MM.1S (cell line): ENCODE measurements at regions not wholly inside any gene's neighbourhood (a gene's known extent, or its start where the extent isn't known, plus 50 kb on each side); places are given as distances from the start of the nearest gene placed in this dataset.

Source experiments
- DNase-seq: peaks from one replicate; pipeline ENCODE4 v3.0.0-alpha.2; 2015
- H2AFZ ChIP-seq: fragments of 300-600 bp; sonication (generic); 2 replicates; pipeline ENCODE4 v1.6.0; 2016; ENCODE audit warnings: antibody characterized with exemption, low read length
- H3F3A ChIP-seq: fragments of 300-600 bp; sonication (generic); 2 replicates; pipeline ENCODE4 v1.6.1; 2016; ENCODE audit warnings: mild to moderate bottlenecking, antibody characterized with exemption, low read length, moderate library complexity, mixed read lengths; ENCODE audit not compliant: insufficient read depth
- H3K27ac ChIP-seq: fragments of 300-600 bp; sonication (generic); 2 replicates; pipeline ENCODE4 v1.5.1; 2016; ENCODE audit warnings: mild to moderate bottlenecking, low read length
- H3K27me3 ChIP-seq: fragments of 300-600 bp; sonication (generic); replicated peaks from 2 replicates; pipeline ENCODE4 v1.6.0; 2016; ENCODE audit warnings: low read length; ENCODE audit not compliant: insufficient read depth
- H3K36me3 ChIP-seq: fragments of 300-600 bp; sonication (generic); replicated peaks from 2 replicates; pipeline ENCODE4 v1.6.1; 2016; ENCODE audit warnings: mild to moderate bottlenecking, low read length, mixed read lengths; ENCODE audit not compliant: insufficient read depth
- H3K4me1 ChIP-seq: fragments of 300-600 bp; sonication (generic); 2 replicates; pipeline ENCODE4 v1.6.1; 2016; ENCODE audit warnings: low read length, mixed read lengths
- H3K4me2 ChIP-seq: fragments of 300-600 bp; sonication (generic); 2 replicates; pipeline ENCODE4 v1.6.0; 2016; ENCODE audit warnings: low read depth, low read length
- H3K4me3 ChIP-seq: fragments of 300-600 bp; sonication (generic); 2 replicates; pipeline ENCODE4 v1.5.1; 2016; ENCODE audit warnings: low read length, mixed read lengths
- H3K79me2 ChIP-seq: fragments of 300-600 bp; sonication (generic); 2 replicates; pipeline ENCODE4 v1.6.1; 2016; ENCODE audit warnings: mixed run types, low read length, mixed read lengths
- H3K9ac ChIP-seq: fragments of 300-600 bp; sonication (generic); 2 replicates; pipeline ENCODE4 v1.6.1; 2016; ENCODE audit warnings: low read length, mixed read lengths
- H3K9me2 ChIP-seq: fragments of 300-600 bp; sonication (generic); replicated peaks from 2 replicates; pipeline ENCODE4 v1.6.1; 2016; ENCODE audit warnings: mild to moderate bottlenecking, low read length, mixed read lengths; ENCODE audit not compliant: insufficient read depth
- H3K9me3 ChIP-seq: fragments of 300-600 bp; sonication (generic); replicated peaks from 2 replicates; pipeline ENCODE4 v1.6.1; 2016; ENCODE audit warnings: mild to moderate bottlenecking, low read length, mixed read lengths; ENCODE audit not compliant: insufficient read depth
- H4K20me1 ChIP-seq: fragments of 300-600 bp; sonication (generic); 2 replicates; pipeline ENCODE4 v1.6.1; 2016; ENCODE audit warnings: mild to moderate bottlenecking, low read length, moderate library complexity, mixed read lengths; ENCODE audit not compliant: insufficient read depth
- EZH2 ChIP-seq: fragments of 300-600 bp; sonication (generic); optimal IDR thresholded peaks from 2 replicates; pipeline ENCODE3; 2017; ENCODE audit warnings: low read depth, mild to moderate bottlenecking, antibody characterized with exemption, low read length, mixed read lengths
- EZH2phosphoT487 ChIP-seq: fragments of 300-600 bp; sonication (generic); IDR thresholded peaks from 2 replicates; pipeline ENCODE4 v1.6.1; 2018; ENCODE audit warnings: antibody characterized with exemption, low read length
- TF ChIP-seq, protein P1 (sequence below): fragments of 300-600 bp; sonication (generic); IDR thresholded peaks from 2 replicates; pipeline ENCODE4 v1.5.1; 2016; ENCODE audit warnings: antibody characterized with exemption, low read length, mixed read lengths

DNA sequence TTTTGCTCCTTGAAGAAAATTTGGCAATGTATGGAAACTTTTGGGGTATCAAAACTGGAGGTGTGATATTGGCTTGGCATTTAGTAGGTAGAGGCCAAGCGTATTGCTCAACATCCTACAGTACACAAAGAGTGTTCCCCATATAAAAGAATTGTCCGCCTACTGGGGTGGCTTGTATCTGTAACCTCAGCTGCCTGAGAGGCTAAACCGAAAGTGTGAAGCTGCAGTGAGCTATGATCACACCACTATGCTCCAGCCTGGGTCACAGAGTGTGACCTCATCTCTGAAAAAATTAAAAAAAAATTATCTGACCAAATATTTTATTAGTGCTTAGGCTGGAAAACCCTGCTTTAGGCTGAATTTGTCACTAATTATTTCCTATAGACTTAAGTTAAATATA is 483.9 kb downstream of the PYDC2 start:
- TF ChIP-seq EZH2 (no peak), EZH2phosphoT487 (no peak)
- TF ChIP-seq, protein P1, sequence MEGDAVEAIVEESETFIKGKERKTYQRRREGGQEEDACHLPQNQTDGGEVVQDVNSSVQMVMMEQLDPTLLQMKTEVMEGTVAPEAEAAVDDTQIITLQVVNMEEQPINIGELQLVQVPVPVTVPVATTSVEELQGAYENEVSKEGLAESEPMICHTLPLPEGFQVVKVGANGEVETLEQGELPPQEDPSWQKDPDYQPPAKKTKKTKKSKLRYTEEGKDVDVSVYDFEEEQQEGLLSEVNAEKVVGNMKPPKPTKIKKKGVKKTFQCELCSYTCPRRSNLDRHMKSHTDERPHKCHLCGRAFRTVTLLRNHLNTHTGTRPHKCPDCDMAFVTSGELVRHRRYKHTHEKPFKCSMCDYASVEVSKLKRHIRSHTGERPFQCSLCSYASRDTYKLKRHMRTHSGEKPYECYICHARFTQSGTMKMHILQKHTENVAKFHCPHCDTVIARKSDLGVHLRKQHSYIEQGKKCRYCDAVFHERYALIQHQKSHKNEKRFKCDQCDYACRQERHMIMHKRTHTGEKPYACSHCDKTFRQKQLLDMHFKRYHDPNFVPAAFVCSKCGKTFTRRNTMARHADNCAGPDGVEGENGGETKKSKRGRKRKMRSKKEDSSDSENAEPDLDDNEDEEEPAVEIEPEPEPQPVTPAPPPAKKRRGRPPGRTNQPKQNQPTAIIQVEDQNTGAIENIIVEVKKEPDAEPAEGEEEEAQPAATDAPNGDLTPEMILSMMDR = no peak
- no peaks in the 10 kb centered on the region for H3K4me1 ChIP-seq
- no peak overlapping the region for H3K9ac ChIP-seq
- no peaks in the 10 kb centered on the region for H3K9me3 ChIP-seq
- H3K4me3 ChIP-seq = no peak overlapping the region
- no peak overlapping the region for H2AFZ ChIP-seq
- H3K27ac ChIP-seq = no peak overlapping the region
- no peaks in the 10 kb centered on the region for H3K27me3 ChIP-seq
- DNase-seq = peak; percentile 31
- no peaks in the 10 kb centered on the region for H3K36me3 ChIP-seq
- no peaks in the 10 kb centered on the region for H3F3A ChIP-seq
- H3K79me2 ChIP-seq = no peaks in the 10 kb centered on the region
- H3K9me2 ChIP-seq = no peaks in the 10 kb centered on the region
- no peaks in the 10 kb centered on the region for H4K20me1 ChIP-seq
- H3K4me2 ChIP-seq = no peak overlapping the region

DNA sequence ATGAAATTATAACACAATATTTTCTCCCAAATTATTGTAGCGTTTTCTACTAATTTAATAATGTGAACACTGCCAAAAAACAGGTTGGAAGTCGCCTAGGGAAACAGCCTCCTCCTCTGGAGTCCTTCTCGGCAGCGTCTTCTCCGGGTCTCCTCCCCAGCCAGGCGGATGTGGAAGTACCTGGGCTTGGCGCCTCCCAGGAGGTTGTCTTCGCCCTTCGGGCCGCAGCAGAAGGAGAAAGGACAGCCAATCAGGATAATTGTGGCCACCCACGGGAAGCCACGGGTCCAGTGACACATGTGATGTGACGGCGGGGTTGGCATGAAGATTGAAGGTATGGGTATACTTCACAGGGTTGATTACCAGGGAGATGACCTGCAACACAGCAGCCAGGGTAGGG is 491.2 kb downstream of the PYDC2 start:
- Histone ChIP-seq H3K27me3 (no peaks in the 10 kb centered on the region), H3K9ac (no peak overlapping the region), H3K4me1 (no peaks in the 10 kb centered on the region), H3K9me3 (no peaks in the 10 kb centered on the region), H3K27ac (no peak overlapping the region), H3K4me2 (no peak overlapping the region), H3K36me3 (no peaks in the 10 kb centered on the region), H3K79me2 (no peaks in the 10 kb centered on the region), H3K9me2 (no peaks in the 10 kb centered on the region), H3K4me3 (no peak overlapping the region), H4K20me1 (no peaks in the 10 kb centered on the region), H2AFZ (no peak overlapping the region), H3F3A (no peaks in the 10 kb centered on the region)
- DNase-seq = no peak
- TF ChIP-seq, protein P1 = no peak
- TF ChIP-seq EZH2 (no peak), EZH2phosphoT487 (no peak)

DNA sequence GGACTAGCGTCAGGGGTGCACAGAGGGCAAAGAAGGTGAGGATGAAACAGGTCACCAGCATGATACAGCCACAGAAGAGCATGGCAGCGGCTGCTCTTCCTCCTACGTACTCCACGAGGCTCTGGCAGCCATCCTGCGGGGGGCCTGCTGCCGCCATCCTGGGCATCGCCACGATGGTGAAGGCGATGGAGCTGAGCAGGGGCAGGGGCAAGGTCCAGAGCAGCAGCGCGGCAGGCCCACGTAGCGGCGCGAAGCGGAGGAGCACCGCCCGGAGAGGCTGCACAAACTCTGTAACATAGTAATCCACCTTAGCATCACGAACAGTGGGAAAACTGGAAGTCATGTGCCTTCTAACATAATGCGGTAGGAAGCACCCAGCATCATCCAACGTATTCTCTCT is 491.6 kb downstream of the PYDC2 start:
- no peaks in the 10 kb centered on the region for H3K27me3 ChIP-seq
- H3K79me2 ChIP-seq = no peaks in the 10 kb centered on the region
- H3K9me2 ChIP-seq = no peaks in the 10 kb centered on the region
- no peaks in the 10 kb centered on the region for H3K36me3 ChIP-seq
- H2AFZ ChIP-seq = no peak overlapping the region
- no peaks in the 10 kb centered on the region for H3K4me1 ChIP-seq
- H4K20me1 ChIP-seq = no peaks in the 10 kb centered on the region
- no peak for DNase-seq
- no peak overlapping the region for H3K4me3 ChIP-seq
- no peaks in the 10 kb centered on the region for H3K9me3 ChIP-seq
- H3F3A ChIP-seq = no peaks in the 10 kb centered on the region
- TF ChIP-seq, protein P1 = no peak
- no peak for TF ChIP-seq EZH2
- H3K4me2 ChIP-seq = no peak overlapping the region
- H3K9ac ChIP-seq = no peak overlapping the region
- no peak overlapping the region for H3K27ac ChIP-seq
